A673 (cell line): ENCODE measurements at regions not wholly inside any gene's neighbourhood (a gene's known extent, or its start where the extent isn't known, plus 50 kb on each side); places are given as distances from the start of the nearest gene placed in this dataset.

ENCODE experiments used
- CTCF ChIP-seq: fragments of 300-800, 200-600 bp; sonication (generic); conservative IDR thresholded peaks from 2 replicates; pipeline ENCODE4 v1.5.1; 2017; ENCODE audit warnings: low read depth, mild to moderate bottlenecking, antibody characterized with exemption, low read length, moderate library complexity, mixed read lengths
- EZH2 ChIP-seq: fragments of 200-600 bp; sonication (generic); IDR thresholded peaks from 2 replicates; pipeline ENCODE4 v1.6.1; 2017; ENCODE audit warnings: borderline replicate concordance, low read depth, mild to moderate bottlenecking, mixed read lengths, antibody characterized with exemption, low read length; ENCODE audit not compliant: poor library complexity, severe bottlenecking

GRCh38 chr14:65286443-65286842 is 126.1 kb upstream of the FUT8 start:
- TF ChIP-seq CTCF (no peak), EZH2 (no peak)
